Cardiac fibroblast (primary cell): ENCODE measurements at regions not wholly inside any gene's neighbourhood (a gene's known extent, or its start where the extent isn't known, plus 50 kb on each side); places are given as distances from the start of the nearest gene placed in this dataset.

Experiments
- DNase-seq, 2 donors: peaks; one replicate each; pipeline versions ENCODE4 v3.0.0 to v3.0.0-alpha.2; 2010; ENCODE audit warnings: low read depth in 2 of 2
- H3K4me3 ChIP-seq, 2 donors: replicated peaks in 1 of 2; 1 replicate in 1 of 2; 2 replicates in 1 of 2; pipeline ENCODE4 v1.5.1; 2011; ENCODE audit warnings: low read depth in 2 of 2, low read length in 2 of 2, mild to moderate bottlenecking in 2 of 2, moderate library complexity in 1 of 2
- TF ChIP-seq, protein P1 (sequence below): IDR thresholded peaks from one replicate; pipeline ENCODE4 v1.5.1; 2011; ENCODE audit warnings: low read depth, mild to moderate bottlenecking, low read length, inconsistent platforms

DNA sequence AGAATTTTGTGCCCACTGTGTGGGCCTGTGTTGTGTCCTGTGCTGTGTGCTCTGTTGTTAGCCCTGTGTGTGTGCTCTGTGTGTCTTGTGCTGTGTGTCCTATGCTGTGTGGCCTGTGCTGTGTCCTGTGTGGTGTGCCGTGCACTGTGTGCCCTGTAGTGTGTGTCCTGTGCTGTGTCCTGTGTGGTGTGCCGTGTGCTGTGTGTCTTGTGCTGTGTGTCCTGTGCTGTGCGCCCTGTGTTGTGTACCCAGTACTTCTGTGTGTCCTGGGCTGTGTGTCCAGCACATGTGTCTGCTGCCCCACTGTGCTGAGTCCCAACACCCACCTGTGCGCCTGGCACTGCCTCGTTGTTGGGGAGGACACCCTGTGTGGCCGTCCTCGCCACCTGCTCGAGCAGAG, 53.2 kb upstream of the CHRNA7 start:
- TF ChIP-seq, protein P1, sequence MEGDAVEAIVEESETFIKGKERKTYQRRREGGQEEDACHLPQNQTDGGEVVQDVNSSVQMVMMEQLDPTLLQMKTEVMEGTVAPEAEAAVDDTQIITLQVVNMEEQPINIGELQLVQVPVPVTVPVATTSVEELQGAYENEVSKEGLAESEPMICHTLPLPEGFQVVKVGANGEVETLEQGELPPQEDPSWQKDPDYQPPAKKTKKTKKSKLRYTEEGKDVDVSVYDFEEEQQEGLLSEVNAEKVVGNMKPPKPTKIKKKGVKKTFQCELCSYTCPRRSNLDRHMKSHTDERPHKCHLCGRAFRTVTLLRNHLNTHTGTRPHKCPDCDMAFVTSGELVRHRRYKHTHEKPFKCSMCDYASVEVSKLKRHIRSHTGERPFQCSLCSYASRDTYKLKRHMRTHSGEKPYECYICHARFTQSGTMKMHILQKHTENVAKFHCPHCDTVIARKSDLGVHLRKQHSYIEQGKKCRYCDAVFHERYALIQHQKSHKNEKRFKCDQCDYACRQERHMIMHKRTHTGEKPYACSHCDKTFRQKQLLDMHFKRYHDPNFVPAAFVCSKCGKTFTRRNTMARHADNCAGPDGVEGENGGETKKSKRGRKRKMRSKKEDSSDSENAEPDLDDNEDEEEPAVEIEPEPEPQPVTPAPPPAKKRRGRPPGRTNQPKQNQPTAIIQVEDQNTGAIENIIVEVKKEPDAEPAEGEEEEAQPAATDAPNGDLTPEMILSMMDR: no peak
- no peak overlapping the region for H3K4me3 ChIP-seq

DNA sequence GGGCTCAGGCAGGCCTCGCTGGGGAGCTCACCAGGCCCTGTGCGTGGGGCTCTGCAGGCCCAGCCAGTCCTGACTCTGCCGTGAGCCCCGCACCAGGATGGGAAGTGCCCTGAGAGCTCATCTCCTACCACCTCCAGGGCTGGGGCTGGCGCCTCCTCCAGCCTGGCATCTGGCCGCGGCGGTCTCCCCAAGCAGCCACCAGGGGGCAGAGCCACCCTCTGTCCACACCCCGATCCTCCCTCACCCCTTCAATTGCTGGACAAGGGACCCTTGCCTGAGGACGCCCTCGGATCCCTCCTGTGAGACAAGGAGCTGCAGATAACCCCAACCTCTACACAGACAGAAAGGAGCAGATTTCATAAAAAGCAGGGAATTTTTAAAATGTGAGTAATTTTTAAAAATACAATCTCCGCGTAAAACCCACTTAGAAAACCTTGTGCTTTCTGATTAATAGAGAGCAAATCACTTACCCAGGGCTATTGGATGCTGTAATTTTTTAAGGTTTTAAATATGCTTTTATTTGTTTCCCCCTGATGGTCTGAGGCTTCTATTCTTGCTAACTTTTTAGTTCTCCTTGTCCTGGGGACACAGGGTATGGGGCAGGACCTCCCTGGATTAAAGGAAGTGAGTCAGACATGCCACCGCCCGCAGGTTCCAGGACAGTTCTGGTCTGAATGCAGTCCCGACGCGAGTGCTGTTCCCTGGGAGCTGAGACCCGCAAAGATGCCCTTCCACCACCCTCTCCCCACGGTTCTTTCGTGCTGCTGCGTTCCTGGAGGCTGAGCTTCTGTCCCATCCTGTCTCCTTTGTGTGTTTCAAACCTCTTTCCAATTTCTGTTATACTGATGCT, 52.3 kb upstream of the CHRNA7 start:
- DNase-seq: peak; percentile 36 to 39
- no peak overlapping the region for H3K4me3 ChIP-seq
- TF ChIP-seq, protein P1: peak; percentile 84

More for the DNA sequence above, 53.2 kb upstream of the CHRNA7 start:
- DNase-seq: no peak
